ENCODE measurements at regions not wholly inside any gene's neighbourhood (a gene's known extent, or its start where the extent isn't known, plus 50 kb on each side); places are given as distances from the start of the nearest gene placed in this dataset.

DNA sequence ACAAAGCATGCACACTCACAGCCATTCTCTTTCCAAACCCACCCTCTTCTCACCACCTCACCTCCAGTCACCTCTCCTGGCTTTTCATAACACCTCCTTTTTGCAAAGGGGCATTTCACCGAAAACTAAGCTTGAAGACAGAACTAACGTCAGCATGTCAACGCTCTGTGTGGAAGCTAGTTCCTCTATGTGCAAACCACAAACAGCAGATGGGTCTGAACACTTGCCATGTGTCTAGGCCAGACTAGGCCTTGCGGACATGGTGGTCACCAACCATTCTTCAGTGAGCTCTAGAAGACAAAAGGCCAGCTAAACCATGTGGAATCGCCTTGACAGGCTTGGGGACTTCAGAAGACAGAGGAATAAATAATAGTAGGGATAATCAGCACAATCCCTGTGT is 148.5 kb downstream of the TXNL1 start:
- Histone ChIP-seq H3K27ac (ENCODE audit: insufficient read length, low read depth, low read length) (no peak overlapping the region), H3K4me1 (ENCODE audit: insufficient read depth, low read length) (peaks cover 2% of the 10 kb centered on the region; the same call in 1 of the 2 replicates), H3K79me2 (ENCODE audit: insufficient read depth, low read length) (no peaks in the 10 kb centered on the region), H3K18ac (ENCODE audit: insufficient read length, low read depth, low read length) (no peak overlapping the region), H2BK120ac (ENCODE audit: low read depth, low read length, poor library complexity, severe bottlenecking) (no peak overlapping the region), H3K9ac (ENCODE audit: extremely low read depth, insufficient read length, low read length) (no peak overlapping the region), H3K9me3 (ENCODE audit: control insufficient read depth, low read depth, low read length) (no peaks in the 10 kb centered on the region), H2AFZ (ENCODE audit: low read length) (no peak overlapping the region), H3K27me3 (ENCODE audit: insufficient read depth, low read length) (no peaks in the 10 kb centered on the region), H2AK5ac (ENCODE audit: insufficient read length, low read length) (no peak overlapping the region), H3K4me2 (ENCODE audit: insufficient read depth, insufficient read length, low read length) (no peak overlapping the region), H2BK12ac (ENCODE audit: insufficient read length, low read depth, low read length) (no peak overlapping the region), H3T11ph (ENCODE audit: low read length) (no peak overlapping the region), H2BK20ac (ENCODE audit: low read depth, low read length, poor library complexity, severe bottlenecking) (no peak overlapping the region), H3K56ac (ENCODE audit: insufficient read length, low read depth, low read length) (no peak overlapping the region), H3K79me1 (ENCODE audit: insufficient read depth, low read depth, low read length, poor library complexity, severe bottlenecking) (no peaks in the 10 kb centered on the region), H4K20me1 (ENCODE audit: control insufficient read depth, insufficient read depth, insufficient read length) (no peaks in the 10 kb centered on the region), H3K23me2 (ENCODE audit: insufficient read length, low read depth, low read length, poor library complexity, severe bottlenecking) (no peaks in the 10 kb centered on the region), H4K5ac (ENCODE audit: insufficient read length, low read depth, low read length) (no peak overlapping the region), H2BK15ac (ENCODE audit: low read depth, low read length) (no peak overlapping the region), H4K91ac (ENCODE audit: insufficient read length, low read depth, low read length) (no peak overlapping the region), H2BK5ac (ENCODE audit: insufficient read length, low read length) (no peak overlapping the region), H3K14ac (ENCODE audit: insufficient read depth, low read length) (no peak overlapping the region), H4K8ac (replicated peaks; ENCODE audit: insufficient read length, low read depth, low read length) (no peak overlapping the region), H3K4ac (ENCODE audit: low read depth, low read length) (no peak overlapping the region), H3K23ac (ENCODE audit: insufficient read length, low read depth, low read length) (no peak overlapping the region)
- TF ChIP-seq, protein P1, sequence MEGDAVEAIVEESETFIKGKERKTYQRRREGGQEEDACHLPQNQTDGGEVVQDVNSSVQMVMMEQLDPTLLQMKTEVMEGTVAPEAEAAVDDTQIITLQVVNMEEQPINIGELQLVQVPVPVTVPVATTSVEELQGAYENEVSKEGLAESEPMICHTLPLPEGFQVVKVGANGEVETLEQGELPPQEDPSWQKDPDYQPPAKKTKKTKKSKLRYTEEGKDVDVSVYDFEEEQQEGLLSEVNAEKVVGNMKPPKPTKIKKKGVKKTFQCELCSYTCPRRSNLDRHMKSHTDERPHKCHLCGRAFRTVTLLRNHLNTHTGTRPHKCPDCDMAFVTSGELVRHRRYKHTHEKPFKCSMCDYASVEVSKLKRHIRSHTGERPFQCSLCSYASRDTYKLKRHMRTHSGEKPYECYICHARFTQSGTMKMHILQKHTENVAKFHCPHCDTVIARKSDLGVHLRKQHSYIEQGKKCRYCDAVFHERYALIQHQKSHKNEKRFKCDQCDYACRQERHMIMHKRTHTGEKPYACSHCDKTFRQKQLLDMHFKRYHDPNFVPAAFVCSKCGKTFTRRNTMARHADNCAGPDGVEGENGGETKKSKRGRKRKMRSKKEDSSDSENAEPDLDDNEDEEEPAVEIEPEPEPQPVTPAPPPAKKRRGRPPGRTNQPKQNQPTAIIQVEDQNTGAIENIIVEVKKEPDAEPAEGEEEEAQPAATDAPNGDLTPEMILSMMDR (conservative IDR thresholded peaks at IDR 0.05) = no peak
- no peak for DNase-seq
- Mint-ChIP-seq H3K4me3 (no peak overlapping the region), H3K27ac (no peak overlapping the region), H3K4me1 (peaks cover 10 to 13% of the 10 kb centered on the region in 2 experiments), H3K36me3 (ENCODE audit: insufficient read depth in 1 of 3, low read depth in 3 of 3) (no peaks in the 10 kb centered on the region), H3K27me3 (ENCODE audit: low read depth) (no peaks in the 10 kb centered on the region), H3K9me3 (no peaks in the 10 kb centered on the region)
- WGBS (ENCODE audit: extremely low coverage, insufficient read length, low lambda C conversion rate) = no CpG with 5 or more reads among the region's 5 CpGs
